OCI-LY3 (cell line): ENCODE measurements at regions not wholly inside any gene's neighbourhood (a gene's known extent, or its start where the extent isn't known, plus 50 kb on each side); places are given as distances from the start of the nearest gene placed in this dataset.

ENCODE experiments used
- H2AFZ ChIP-seq: fragments of 200-600, 300-600 bp; shearing (Covaris generic); 2 replicates; pipeline ENCODE4 v1.6.0; 2014; ENCODE audit warnings: antibody characterized with exemption, low read depth, low read length
- H3K27ac ChIP-seq: fragments of 200-600, 300-600 bp; sonication (generic); 2 replicates; pipeline ENCODE4 v1.5.1; 2014; ENCODE audit warnings: mild to moderate bottlenecking, low read length, moderate library complexity, mixed read lengths
- H3K27me3 ChIP-seq: fragments of 200-600, 300-600 bp; sonication (generic); 2 replicates; pipeline ENCODE4 v1.6.1; 2014; ENCODE audit warnings: low read depth, low read length, mixed read lengths
- H3K36me3 ChIP-seq: fragments of 200-600, 300-600 bp; sonication (generic); replicated peaks from 2 replicates; pipeline ENCODE3; 2014; ENCODE audit warnings: low read depth, low read length, mixed read lengths
- H3K4me1 ChIP-seq: fragments of 300-600, 200-600 bp; sonication (generic); 2 replicates; pipeline ENCODE4 v1.6.1; 2014; ENCODE audit warnings: low read length, mixed read lengths
- H3K4me2 ChIP-seq: fragments of 200-600, 300-600 bp; sonication (generic); 2 replicates; pipeline ENCODE4 v1.6.1; 2014; ENCODE audit warnings: low read length, mixed read lengths
- H3K4me3 ChIP-seq: fragments of 300-600, 200-600 bp; sonication (generic); 2 replicates; pipeline ENCODE4 v1.5.1; 2014; ENCODE audit warnings: antibody characterized with exemption, mild to moderate bottlenecking, low read length, moderate library complexity
- H3K79me2 ChIP-seq: fragments of 300-600, 200-600 bp; shearing (Covaris generic); 2 replicates; pipeline ENCODE4 v1.6.1; 2014; ENCODE audit warnings: mild to moderate bottlenecking, low read length, mixed read lengths
- H3K9ac ChIP-seq: fragments of 300-600, 200-600 bp; shearing (Covaris generic); 2 replicates; pipeline ENCODE4 v1.6.0; 2014; ENCODE audit warnings: mild to moderate bottlenecking, low read length, moderate library complexity
- H3K9me3 ChIP-seq: fragments of 200-600, 300-600 bp; shearing (Covaris generic); 2 replicates; pipeline ENCODE4 v1.6.1; 2014; ENCODE audit warnings: low read length, mixed read lengths; ENCODE audit not compliant: insufficient read depth
- H4K20me1 ChIP-seq: fragments of 200-600, 300-600 bp; sonication (generic); 2 replicates; pipeline ENCODE4 v1.6.1; 2016; ENCODE audit warnings: low read length, mixed read lengths; ENCODE audit not compliant: insufficient read depth
- EZH2phosphoT487 ChIP-seq: fragments of 200-600 bp; shearing (Covaris generic); IDR thresholded peaks from 2 replicates; pipeline ENCODE4 v1.6.1; 2018; ENCODE audit warnings: antibody characterized with exemption, mixed run types, low read depth
- TF ChIP-seq, protein P1 (sequence below): fragments of 200-600, 300-600 bp; sonication (generic); IDR thresholded peaks from 2 replicates; pipeline ENCODE4 v1.5.1; 2014; ENCODE audit warnings: antibody characterized with exemption, low read length, low read depth

DNA sequence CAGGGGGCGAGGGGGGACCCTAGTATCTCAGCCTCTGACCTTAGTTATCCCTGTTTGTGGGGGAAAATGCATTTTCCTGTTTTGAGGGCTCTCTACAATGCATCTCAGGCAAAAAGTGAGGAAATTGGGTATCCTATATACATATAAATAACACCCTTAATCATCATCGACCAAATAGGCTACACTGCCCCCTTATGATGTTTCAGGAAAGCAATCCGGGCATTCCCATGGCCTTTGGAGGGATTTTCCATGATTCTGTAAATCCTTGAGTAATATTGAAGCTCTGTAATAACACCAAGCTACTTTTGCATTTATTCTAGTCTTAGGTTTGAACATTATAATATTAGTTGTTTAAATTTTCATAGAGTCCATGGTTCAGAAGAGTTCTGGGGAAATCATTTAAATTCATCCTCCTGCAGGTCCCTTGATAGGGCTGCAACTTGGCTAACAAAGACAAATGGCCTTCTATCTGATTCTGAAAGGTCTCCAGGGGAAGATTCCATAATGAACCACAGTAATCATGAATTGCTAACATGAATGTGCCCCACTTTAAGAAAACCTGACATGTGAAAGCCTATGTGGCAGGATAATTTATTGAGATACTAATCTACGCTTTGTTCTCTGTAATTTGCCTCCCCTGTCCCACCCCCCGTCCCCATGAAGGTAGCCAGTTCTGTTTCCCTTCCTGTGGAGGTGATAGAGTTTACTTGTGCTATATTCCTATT, 91.5 kb upstream of the SCOC start:
- Histone ChIP-seq H4K20me1 (no peaks in the 10 kb centered on the region), H3K4me2 (no peak overlapping the region), H2AFZ (no peak overlapping the region), H3K9ac (no peak overlapping the region), H3K4me3 (no peak overlapping the region), H3K27ac (no peak overlapping the region), H3K4me1 (no peaks in the 10 kb centered on the region), H3K79me2 (no peaks in the 10 kb centered on the region), H3K36me3 (no peaks in the 10 kb centered on the region), H3K27me3 (peaks cover 79% of the 10 kb centered on the region), H3K9me3 (no peaks in the 10 kb centered on the region)
- TF ChIP-seq, protein P1, sequence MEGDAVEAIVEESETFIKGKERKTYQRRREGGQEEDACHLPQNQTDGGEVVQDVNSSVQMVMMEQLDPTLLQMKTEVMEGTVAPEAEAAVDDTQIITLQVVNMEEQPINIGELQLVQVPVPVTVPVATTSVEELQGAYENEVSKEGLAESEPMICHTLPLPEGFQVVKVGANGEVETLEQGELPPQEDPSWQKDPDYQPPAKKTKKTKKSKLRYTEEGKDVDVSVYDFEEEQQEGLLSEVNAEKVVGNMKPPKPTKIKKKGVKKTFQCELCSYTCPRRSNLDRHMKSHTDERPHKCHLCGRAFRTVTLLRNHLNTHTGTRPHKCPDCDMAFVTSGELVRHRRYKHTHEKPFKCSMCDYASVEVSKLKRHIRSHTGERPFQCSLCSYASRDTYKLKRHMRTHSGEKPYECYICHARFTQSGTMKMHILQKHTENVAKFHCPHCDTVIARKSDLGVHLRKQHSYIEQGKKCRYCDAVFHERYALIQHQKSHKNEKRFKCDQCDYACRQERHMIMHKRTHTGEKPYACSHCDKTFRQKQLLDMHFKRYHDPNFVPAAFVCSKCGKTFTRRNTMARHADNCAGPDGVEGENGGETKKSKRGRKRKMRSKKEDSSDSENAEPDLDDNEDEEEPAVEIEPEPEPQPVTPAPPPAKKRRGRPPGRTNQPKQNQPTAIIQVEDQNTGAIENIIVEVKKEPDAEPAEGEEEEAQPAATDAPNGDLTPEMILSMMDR: no peak
- no peak for TF ChIP-seq EZH2phosphoT487

DNA sequence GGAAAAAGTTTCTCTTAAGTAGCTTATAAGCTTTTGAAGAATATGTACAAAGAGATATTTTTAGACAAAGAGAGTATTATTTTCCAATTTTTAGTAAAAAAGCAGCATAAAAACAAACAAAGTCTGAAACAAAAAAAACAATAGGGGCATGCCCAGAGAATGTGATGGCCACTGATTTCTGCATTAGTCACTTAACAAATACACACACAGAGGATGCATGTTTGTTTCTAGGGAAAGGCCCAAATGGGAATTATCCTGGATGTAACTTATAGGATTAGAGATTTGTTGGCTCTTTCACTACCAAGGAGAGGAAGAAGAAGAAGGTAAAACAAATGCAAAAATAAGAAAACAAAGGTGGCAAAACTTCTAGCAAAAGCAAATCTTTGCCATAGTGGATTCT, 95.9 kb upstream of the SCOC start:
- no peak overlapping the region for H3K4me2 ChIP-seq
- H3K4me1 ChIP-seq: no peaks in the 10 kb centered on the region
- H3K9me3 ChIP-seq: no peaks in the 10 kb centered on the region
- peaks cover 72% of the 10 kb centered on the region for H3K27me3 ChIP-seq
- no peak overlapping the region for H2AFZ ChIP-seq
- no peaks in the 10 kb centered on the region for H4K20me1 ChIP-seq
- no peak overlapping the region for H3K4me3 ChIP-seq
- TF ChIP-seq, protein P1: no peak
- no peak for TF ChIP-seq EZH2phosphoT487
- H3K36me3 ChIP-seq: no peaks in the 10 kb centered on the region
- H3K9ac ChIP-seq: no peak overlapping the region
- no peaks in the 10 kb centered on the region for H3K79me2 ChIP-seq
- H3K27ac ChIP-seq: no peak overlapping the region

DNA sequence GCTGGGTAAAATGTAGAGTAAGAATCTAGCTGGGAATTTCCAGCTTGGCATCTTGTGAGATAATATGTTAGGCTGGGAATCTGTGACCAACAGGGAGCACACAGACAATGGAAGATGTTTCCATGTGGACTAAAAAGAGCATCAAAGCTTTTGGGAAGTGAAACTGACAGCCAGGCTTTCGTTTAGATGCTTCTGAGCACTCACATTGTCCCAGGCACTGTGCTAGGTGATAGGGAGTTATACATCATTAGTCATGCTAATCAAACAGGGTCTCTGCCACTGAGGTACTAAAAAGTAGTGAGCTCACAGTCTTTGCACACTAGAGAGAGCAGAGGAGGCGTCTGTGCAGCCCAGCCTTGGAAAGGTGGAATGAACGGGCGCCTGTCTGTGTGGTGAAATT, 101.9 kb upstream of the SCOC start:
- Histone ChIP-seq H3K4me1 (no peaks in the 10 kb centered on the region; the same call in 1 of the 2 replicates), H3K4me2 (no peak overlapping the region), H3K4me3 (no peak overlapping the region), H3K27me3 (peaks cover 63% of the 10 kb centered on the region), H3K9me3 (no peaks in the 10 kb centered on the region), H4K20me1 (no peaks in the 10 kb centered on the region), H3K27ac (no peak overlapping the region), H3K79me2 (no peaks in the 10 kb centered on the region), H3K9ac (no peak overlapping the region), H3K36me3 (no peaks in the 10 kb centered on the region), H2AFZ (no peak overlapping the region)
- TF ChIP-seq, protein P1: no peak
- no peak for TF ChIP-seq EZH2phosphoT487

DNA sequence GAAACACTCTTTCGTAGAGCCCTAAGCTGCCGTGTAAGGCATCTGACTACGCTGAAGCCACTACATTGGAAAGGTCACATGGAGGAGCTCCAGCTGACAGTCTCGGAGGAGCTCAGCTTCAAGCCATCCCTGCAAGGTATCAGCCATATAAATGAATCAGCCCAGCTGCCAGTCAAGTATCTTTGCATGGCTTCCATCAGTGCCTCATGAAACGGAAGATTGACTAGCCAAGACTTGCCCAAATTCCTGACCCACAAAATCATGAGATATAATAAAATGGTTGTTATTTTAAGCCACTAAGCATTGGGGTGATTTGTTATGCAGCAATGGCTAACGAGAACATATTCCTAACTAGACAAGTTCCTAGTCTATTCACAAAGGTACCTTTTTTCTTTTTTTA, 104.1 kb upstream of the SCOC start:
- H3K79me2 ChIP-seq: no peaks in the 10 kb centered on the region
- no peaks in the 10 kb centered on the region; the same call in 1 of the 2 replicates for H3K4me1 ChIP-seq
- no peaks in the 10 kb centered on the region for H3K9me3 ChIP-seq
- peaks cover 58% of the 10 kb centered on the region for H3K27me3 ChIP-seq
- H3K9ac ChIP-seq: no peak overlapping the region
- H3K4me2 ChIP-seq: no peak overlapping the region
- no peak overlapping the region for H3K27ac ChIP-seq
- H3K36me3 ChIP-seq: no peaks in the 10 kb centered on the region
- no peak for TF ChIP-seq EZH2phosphoT487
- TF ChIP-seq, protein P1: no peak
- no peak overlapping the region for H3K4me3 ChIP-seq
- no peaks in the 10 kb centered on the region for H4K20me1 ChIP-seq
- H2AFZ ChIP-seq: no peak overlapping the region
